Breast epithelium (tissue), 3 donors: ENCODE measurements at regions not wholly inside any gene's neighbourhood (a gene's known extent, or its start where the extent isn't known, plus 50 kb on each side); places are given as distances from the start of the nearest gene placed in this dataset.

Experiments used
- CTCF ChIP-seq, 3 donors: fragments of 450-650 bp; IDR thresholded peaks; one replicate each; pipeline ENCODE4 v1.5.1; 2016 to 2017; ENCODE audit warnings: antibody characterized with exemption in 3 of 3, mild to moderate bottlenecking in 3 of 3, moderate library complexity in 3 of 3
- POLR2A ChIP-seq: fragments of 450-650 bp; IDR thresholded peaks from one replicate; pipeline ENCODE4 v1.6.1; 2016; ENCODE audit warnings: antibody characterized with exemption, mild to moderate bottlenecking, moderate library complexity
- POLR2AphosphoS5 ChIP-seq, 3 donors: sonication (generic); formaldehyde crosslinking; IDR thresholded peaks; one replicate each; pipeline ENCODE4 v1.6.1; 2017; ENCODE audit warnings: antibody characterized with exemption in 3 of 3

DNA sequence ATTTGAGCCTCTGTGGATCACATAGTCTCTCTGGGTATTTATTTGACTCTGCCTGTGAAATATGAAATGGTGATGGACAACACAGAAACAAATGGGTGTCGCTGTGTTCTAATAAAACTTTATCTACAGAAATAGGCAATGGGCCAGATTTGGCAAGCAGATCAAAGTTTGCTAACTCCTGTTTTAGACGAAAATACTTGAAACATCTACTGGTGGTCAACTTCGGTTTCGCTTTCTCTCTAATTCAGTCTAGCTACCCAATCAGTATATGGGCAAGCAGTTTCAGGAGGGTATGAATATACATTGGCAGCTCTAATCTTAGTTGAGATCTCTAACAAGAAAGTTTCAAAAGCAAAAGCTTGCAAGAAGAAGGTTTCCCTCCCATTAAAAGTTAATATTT lies 60.1 kb upstream of the DYNLRB2 start:
- TF ChIP-seq CTCF (IDR thresholded peaks at IDR 0.05) = no peak
- TF ChIP-seq POLR2A = no peak
- no peak for TF ChIP-seq POLR2AphosphoS5 (IDR thresholded peaks at IDR 0.05)
